SK-N-SH (cell line): ENCODE measurements at regions not wholly inside any gene's neighbourhood (a gene's known extent, or its start where the extent isn't known, plus 50 kb on each side); places are given as distances from the start of the nearest gene placed in this dataset.

ENCODE experiments used
- CTCF ChIA-PET: fragments of 300-600, 350-600 bp; formaldehyde crosslinking; extraction: SDS; loops from one replicate; lab custom pipeline; 2021; lab: Yijun Ruan, JAX
- POLR2A ChIA-PET: fragments of 350-600 bp; sonication (Branson Sonifier 250); formaldehyde crosslinking; extraction: SDS; loops from one replicate; lab custom pipeline; 2020; ENCODE audit warnings: antibody characterized with exemption, inconsistent platforms; lab: Yijun Ruan, JAX
- DNase-seq: peaks from one replicate; pipeline ENCODE4 v3.0.0; 2012
- H2AFZ ChIP-seq: fragments of 200-600 bp; sonication (generic); 2 replicates; pipeline ENCODE4 v1.8.1; 2016; ENCODE audit warnings: antibody characterized with exemption, mild to moderate bottlenecking, low read depth
- H3F3A ChIP-seq: fragments of 200-600 bp; sonication (generic); replicated peaks from 2 replicates; pipeline ENCODE3; 2016; ENCODE audit warnings: antibody characterized with exemption, mild to moderate bottlenecking; ENCODE audit not compliant: insufficient read depth
- H3K27ac ChIP-seq, 2 experiments: fragments of 200-500 bp in 1 of 2; fragments of 200-600 bp in 1 of 2; sonication (Bioruptor generic) in 1 of 2; sonication (generic), shearing (Covaris generic) in 1 of 2; 2 replicates each; pipeline versions ENCODE4 v1.5.1 to v1.6.1; 2014 to 2016; ENCODE audit warnings: low read depth in 2 of 2, inconsistent platforms in 1 of 2, low read length in 1 of 2, mild to moderate bottlenecking in 1 of 2, mixed read lengths in 1 of 2
- H3K27me3 ChIP-seq: fragments of 200-600 bp; sonication (generic), shearing (Covaris generic); 2 replicates; pipeline ENCODE4 v1.6.1; 2016; ENCODE audit warnings: mixed run types; ENCODE audit not compliant: insufficient read depth
- H3K36me3 ChIP-seq, 2 experiments: fragments of 200-500 bp in 1 of 2; fragments of 200-600 bp in 1 of 2; sonication (Bioruptor generic) in 1 of 2; sonication (generic) in 1 of 2; replicated peaks in 1 of 2; 2 replicates each; pipeline versions ENCODE3 to v1.5.1; 2014 to 2016; ENCODE audit warnings: low read length in 1 of 2, mild to moderate bottlenecking in 1 of 2; ENCODE audit not compliant: insufficient read depth in 2 of 2, control insufficient read depth in 1 of 2
- H3K4me1 ChIP-seq, 2 experiments: fragments of 200-500 bp in 1 of 2; fragments of 200-600 bp in 1 of 2; sonication (Bioruptor generic) in 1 of 2; sonication (generic), shearing (Covaris generic) in 1 of 2; 2 replicates each; pipeline versions ENCODE4 v1.5.1 to v1.6.1; 2014 to 2016; ENCODE audit warnings: low read depth in 1 of 2, low read length in 1 of 2, mixed run types in 1 of 2; ENCODE audit not compliant: insufficient read depth in 2 of 2, control insufficient read depth in 1 of 2
- H3K4me2 ChIP-seq: fragments of 200-600 bp; sonication (generic), shearing (Covaris generic); 2 replicates; pipeline ENCODE4 v1.6.1; 2017; ENCODE audit warnings: mixed run types
- H3K4me3 ChIP-seq, 2 experiments: fragments of 200-500 bp in 1 of 2; fragments of 200-600 bp in 1 of 2; sonication (Bioruptor generic) in 1 of 2; sonication (generic), shearing (Covaris generic) in 1 of 2; 2 replicates each; pipeline versions ENCODE4 v1.5.1 to v1.8.1; 2014 to 2016; ENCODE audit warnings: low read depth in 2 of 2, inconsistent platforms in 1 of 2, low read length in 1 of 2, mild to moderate bottlenecking in 1 of 2, mixed read lengths in 1 of 2, moderate library complexity in 1 of 2
- H3K79me2 ChIP-seq: fragments of 200-600 bp; sonication (generic); 2 replicates; pipeline ENCODE4 v1.8.1; 2017; ENCODE audit warnings: mild to moderate bottlenecking; ENCODE audit not compliant: insufficient read depth
- H3K9ac ChIP-seq: fragments of 200-600 bp; sonication (generic); 2 replicates; pipeline ENCODE4 v1.6.1; 2017; ENCODE audit warnings: mixed run types
- H3K9me2 ChIP-seq: fragments of 200-600 bp; sonication (generic); 2 replicates; pipeline ENCODE4 v1.6.1; 2017; ENCODE audit warnings: mixed run types
- H3K9me3 ChIP-seq: fragments of 200-600 bp; sonication (generic); 2 replicates; pipeline ENCODE4 v1.6.1; 2017; ENCODE audit warnings: mixed run types, mild to moderate bottlenecking, moderate library complexity
- H4K20me1 ChIP-seq: fragments of 200-600 bp; sonication (generic); 2 replicates; pipeline ENCODE4 v1.6.1; 2017; ENCODE audit warnings: mild to moderate bottlenecking, mixed run types; ENCODE audit not compliant: insufficient read depth
- CHD2 ChIP-seq: fragments of 150-350 bp; IDR thresholded peaks from 2 replicates; pipeline ENCODE4 v1.6.1; 2018; ENCODE audit warnings: low read length; ENCODE audit not compliant: partially characterized antibody
- ELF1 ChIP-seq: IDR thresholded peaks from 2 replicates; pipeline ENCODE4 v1.4.0; 2012
- EP300 ChIP-seq, 2 experiments: IDR thresholded peaks; 2 replicates each; pipeline versions ENCODE4 v1.4.0 to v1.6.1; 2012; ENCODE audit warnings: borderline replicate concordance in 1 of 2, low read depth in 1 of 2, low read length in 1 of 2
- EZH2phosphoT487 ChIP-seq: fragments of 200-600 bp; sonication (generic); IDR thresholded peaks from 2 replicates; pipeline ENCODE4 v1.6.1; 2017; ENCODE audit warnings: low read depth, mixed run types, mild to moderate bottlenecking, antibody characterized with exemption, moderate library complexity, borderline replicate concordance
- FOXM1 ChIP-seq: IDR thresholded peaks from 2 replicates; pipeline ENCODE4 v1.4.0; 2012; ENCODE audit warnings: low read depth, mild to moderate bottlenecking
- GABPA ChIP-seq: IDR thresholded peaks from 2 replicates; pipeline ENCODE4 v1.4.0; 2012; ENCODE audit warnings: low read depth, mild to moderate bottlenecking
- IRF3 ChIP-seq: fragments of 150-350 bp; IDR thresholded peaks from 2 replicates; pipeline ENCODE4 v1.6.1; 2016; ENCODE audit warnings: mild to moderate bottlenecking, low read depth, low read length
- JUND ChIP-seq: IDR thresholded peaks from 2 replicates; pipeline ENCODE4 v1.4.0; 2012
- MEF2A ChIP-seq: IDR thresholded peaks from 2 replicates; pipeline ENCODE4 v1.4.0; 2012; ENCODE audit warnings: low read depth, borderline replicate concordance
- MXI1 ChIP-seq: IDR thresholded peaks from 2 replicates; pipeline ENCODE4 v1.6.1; 2012; ENCODE audit warnings: mild to moderate bottlenecking, low read depth, low read length, improper control_type of control experiment
- NFIC ChIP-seq: IDR thresholded peaks from 2 replicates; pipeline ENCODE4 v1.4.0; 2012; ENCODE audit warnings: borderline replicate concordance
- NRF1 ChIP-seq: IDR thresholded peaks from 2 replicates; pipeline ENCODE4 v1.6.1; 2012; ENCODE audit warnings: low read depth, mild to moderate bottlenecking, low read length
- POLR2AphosphoS5 ChIP-seq: IDR thresholded peaks from 2 replicates; pipeline ENCODE4 v1.6.1; 2012; ENCODE audit warnings: low read depth, low read length
- RAD21 ChIP-seq: IDR thresholded peaks from 2 replicates; pipeline ENCODE4 v1.6.1; 2012; ENCODE audit warnings: mild to moderate bottlenecking, low read length
- RCOR1 ChIP-seq: fragments of 150-350 bp; IDR thresholded peaks from 2 replicates; pipeline ENCODE4 v1.6.1; 2017; ENCODE audit warnings: antibody characterized with exemption, low read length
- SIN3A ChIP-seq: IDR thresholded peaks from 2 replicates; pipeline ENCODE4 v1.6.1; 2012; ENCODE audit warnings: low read depth, mild to moderate bottlenecking, low read length, moderate library complexity, borderline replicate concordance
- SMC3 ChIP-seq: IDR thresholded peaks from 2 replicates; pipeline ENCODE4 v1.6.1; 2012; ENCODE audit warnings: low read depth, low read length, improper control_type of control experiment
- TAF1 ChIP-seq: IDR thresholded peaks from 2 replicates; pipeline ENCODE4 v1.6.1; 2012; ENCODE audit warnings: low read depth, mild to moderate bottlenecking, low read length, moderate library complexity, borderline replicate concordance
- USF2 ChIP-seq: fragments of 150-350 bp; IDR thresholded peaks from 2 replicates; pipeline ENCODE4 v1.6.1; 2017; ENCODE audit warnings: antibody characterized with exemption, low read length, low read depth, borderline replicate concordance
- YY1 ChIP-seq: IDR thresholded peaks from 2 replicates; pipeline ENCODE4 v1.4.0; 2012; ENCODE audit warnings: low read depth, mild to moderate bottlenecking
- WGBS: methylation state at CpG from one replicate; pipeline ENCODE4 v1.1.6; 2017; ENCODE audit warnings: low lambda C conversion rate; 5-methylcytosine and 5-hydroxymethylcytosine counted together
- TF ChIP-seq, protein P1 (sequence below): IDR thresholded peaks from 2 replicates; pipeline ENCODE4; 2012

- H3K9me3 ChIP-seq = no peaks in the 10 kb centered on the region
- POLR2A ChIA-PET = no interaction called here
- H3K79me2 ChIP-seq = no peaks in the 10 kb centered on the region
- no peak overlapping the region for H2AFZ ChIP-seq
- no peaks in the 10 kb centered on the region for H3K27me3 ChIP-seq
- H3K4me3 ChIP-seq = no peak overlapping the region
- WGBS = 30% methylated on average over 7 of the region's 7 CpGs
- CTCF ChIA-PET = no interaction called here
- no peaks in the 10 kb centered on the region for H3K9me2 ChIP-seq
- H3K36me3 ChIP-seq = no peaks in the 10 kb centered on the region
- DNase-seq = no peak
- no peak for TF ChIP-seq SIN3A
- TF ChIP-seq POLR2AphosphoS5 = no peak
- no peak for TF ChIP-seq MXI1
- no peak for TF ChIP-seq CHD2
- TF ChIP-seq NFIC = no peak
- no peak for TF ChIP-seq JUND
- no peak for TF ChIP-seq USF2
- TF ChIP-seq EZH2phosphoT487 = no peak
- TF ChIP-seq EP300 (IDR thresholded peaks at IDR 0.05; ENCODE audit: borderline replicate concordance in 1 of 2, low read depth in 1 of 2, low read length in 1 of 2) = no peak
- no peak for TF ChIP-seq RCOR1
- TF ChIP-seq GABPA = no peak
- TF ChIP-seq SMC3 = no peak
- TF ChIP-seq FOXM1 = no peak
- TF ChIP-seq RAD21 = no peak
- no peak for TF ChIP-seq MEF2A
- TF ChIP-seq, protein P1, sequence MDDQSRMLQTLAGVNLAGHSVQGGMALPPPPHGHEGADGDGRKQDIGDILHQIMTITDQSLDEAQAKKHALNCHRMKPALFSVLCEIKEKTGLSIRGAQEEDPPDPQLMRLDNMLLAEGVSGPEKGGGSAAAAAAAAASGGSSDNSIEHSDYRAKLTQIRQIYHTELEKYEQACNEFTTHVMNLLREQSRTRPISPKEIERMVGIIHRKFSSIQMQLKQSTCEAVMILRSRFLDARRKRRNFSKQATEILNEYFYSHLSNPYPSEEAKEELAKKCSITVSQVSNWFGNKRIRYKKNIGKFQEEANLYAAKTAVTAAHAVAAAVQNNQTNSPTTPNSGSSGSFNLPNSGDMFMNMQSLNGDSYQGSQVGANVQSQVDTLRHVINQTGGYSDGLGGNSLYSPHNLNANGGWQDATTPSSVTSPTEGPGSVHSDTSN = no peak
- TF ChIP-seq NRF1 = no peak
- TF ChIP-seq, all 33 proteins: peak for 0
- H3K27ac ChIP-seq = no peak overlapping the region
- peaks cover 8% of the 10 kb centered on the region for H3F3A ChIP-seq
- H4K20me1 ChIP-seq = no peaks in the 10 kb centered on the region
- H3K9ac ChIP-seq = no peak overlapping the region
- H3K4me1 ChIP-seq = no peaks in the 10 kb centered on the region
- no peak overlapping the region for H3K4me2 ChIP-seq
These were observed 95.3 kb upstream of the TTC34 start for GRCh38 chr1:2896824-2897223.

GRCh38 chr1:2903226-2903625 is 101.7 kb upstream of the TTC34 start:
- POLR2A ChIA-PET = no interaction called here
- no peaks in the 10 kb centered on the region for H3K9me2 ChIP-seq
- H3K4me1 ChIP-seq = no peaks in the 10 kb centered on the region
- no peaks in the 10 kb centered on the region for H4K20me1 ChIP-seq
- no peak overlapping the region for H3K4me2 ChIP-seq
- H3K27me3 ChIP-seq = no peaks in the 10 kb centered on the region
- H3K79me2 ChIP-seq = no peaks in the 10 kb centered on the region
- DNase-seq = no peak
- TF ChIP-seq, protein P1 = no peak
- TF ChIP-seq ELF1 = no peak
- no peak for TF ChIP-seq TAF1
- TF ChIP-seq SIN3A = no peak
- no peak for TF ChIP-seq CHD2
- no peak for TF ChIP-seq FOXM1
- no peak for TF ChIP-seq RAD21
- TF ChIP-seq SMC3 = no peak
- TF ChIP-seq IRF3 = no peak
- TF ChIP-seq YY1 = no peak
- no peak for TF ChIP-seq NFIC
- no peak for TF ChIP-seq NRF1
- TF ChIP-seq GABPA = no peak
- no peak for TF ChIP-seq EZH2phosphoT487
- TF ChIP-seq, all 33 proteins: peak for 0
- H3K4me3 ChIP-seq = no peak overlapping the region
- H3K9me3 ChIP-seq = no peaks in the 10 kb centered on the region
- no peaks in the 10 kb centered on the region for H3F3A ChIP-seq
- no peaks in the 10 kb centered on the region for H3K36me3 ChIP-seq
- 54% methylated on average over 8 of the region's 19 CpGs for WGBS
- no peak overlapping the region for H3K9ac ChIP-seq
- CTCF ChIA-PET = no interaction called here
- no peak overlapping the region for H3K27ac ChIP-seq
- no peak overlapping the region for H2AFZ ChIP-seq
